Ishikawa (cell line): ENCODE measurements at regions not wholly inside any gene's neighbourhood (a gene's known extent, or its start where the extent isn't known, plus 50 kb on each side); places are given as distances from the start of the nearest gene placed in this dataset.

ENCODE experiments used
- CEBPB ChIP-seq: IDR thresholded peaks from 2 replicates; pipeline ENCODE4 v1.6.1; 2012
- CREB1 ChIP-seq: IDR thresholded peaks from 2 replicates; pipeline ENCODE4 v1.6.1; 2012; ENCODE audit warnings: low read depth
- EGR1 ChIP-seq: IDR thresholded peaks from 2 replicates; pipeline ENCODE4 v1.6.1; 2012
- EP300 ChIP-seq: IDR thresholded peaks from 2 replicates; pipeline ENCODE4 v1.6.1; 2012; ENCODE audit warnings: borderline replicate concordance
- FOXM1 ChIP-seq: IDR thresholded peaks from 2 replicates; pipeline ENCODE4 v1.6.1; 2012; ENCODE audit warnings: low read depth, borderline replicate concordance
- NFIC ChIP-seq: IDR thresholded peaks from 2 replicates; pipeline ENCODE4 v1.6.1; 2012
- RAD21 ChIP-seq: IDR thresholded peaks from 2 replicates; pipeline ENCODE4 v1.6.1; 2012; ENCODE audit warnings: low read depth
- TAF1 ChIP-seq: IDR thresholded peaks from 2 replicates; pipeline ENCODE4 v1.6.1; 2012; ENCODE audit warnings: low read depth, mild to moderate bottlenecking
- TCF12 ChIP-seq: IDR thresholded peaks from 2 replicates; pipeline ENCODE4 v1.6.1; 2012; ENCODE audit warnings: low read depth
- TEAD4 ChIP-seq: IDR thresholded peaks from 2 replicates; pipeline ENCODE4 v1.6.1; 2012
- YY1 ChIP-seq: IDR thresholded peaks from 2 replicates; pipeline ENCODE4 v1.6.1; 2012; ENCODE audit warnings: low read depth
- ZBTB7A ChIP-seq: IDR thresholded peaks from 2 replicates; pipeline ENCODE4 v1.6.1; 2012; ENCODE audit warnings: low read depth
- TF ChIP-seq, protein P1 (sequence below): IDR thresholded peaks from 2 replicates; pipeline ENCODE4 v1.6.1; 2012; ENCODE audit warnings: low read depth, mild to moderate bottlenecking
- TF ChIP-seq, protein P2 (sequence below): IDR thresholded peaks from 2 replicates; pipeline ENCODE4 v1.6.1; 2012

DNA sequence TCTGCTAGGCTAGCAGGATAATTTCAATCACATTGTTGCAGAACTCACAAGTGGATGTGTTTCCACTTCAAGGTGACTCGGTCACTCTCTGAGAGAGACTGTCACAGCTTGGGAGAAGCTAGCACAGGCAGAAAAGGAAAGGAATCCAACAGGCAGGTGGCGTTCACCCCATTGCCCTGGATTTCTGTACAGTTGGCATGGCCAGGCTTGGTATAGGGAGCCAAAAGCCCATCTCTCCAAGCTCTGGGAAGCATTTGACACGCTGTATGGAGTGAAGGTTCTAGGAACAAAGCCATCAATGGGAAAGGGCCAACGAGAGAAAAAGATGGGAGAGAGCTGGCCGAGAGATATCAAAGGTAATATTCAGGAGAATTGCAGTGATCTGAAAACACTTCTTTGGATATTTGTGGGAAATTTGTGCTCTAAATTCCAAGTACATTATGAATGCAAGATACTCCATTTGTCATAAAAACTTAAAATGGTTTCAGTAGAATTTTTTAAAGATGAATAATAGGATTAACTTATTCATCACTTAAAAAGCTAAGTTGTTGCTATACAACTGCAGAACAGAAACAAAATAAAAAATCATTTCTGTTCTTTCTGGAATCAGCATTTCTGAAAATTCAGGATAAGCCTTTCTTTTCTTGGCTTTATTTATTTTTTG, 223.5 kb upstream of the NTM start:
- TF ChIP-seq TAF1: no peak
- no peak for TF ChIP-seq NFIC
- TF ChIP-seq, protein P1, sequence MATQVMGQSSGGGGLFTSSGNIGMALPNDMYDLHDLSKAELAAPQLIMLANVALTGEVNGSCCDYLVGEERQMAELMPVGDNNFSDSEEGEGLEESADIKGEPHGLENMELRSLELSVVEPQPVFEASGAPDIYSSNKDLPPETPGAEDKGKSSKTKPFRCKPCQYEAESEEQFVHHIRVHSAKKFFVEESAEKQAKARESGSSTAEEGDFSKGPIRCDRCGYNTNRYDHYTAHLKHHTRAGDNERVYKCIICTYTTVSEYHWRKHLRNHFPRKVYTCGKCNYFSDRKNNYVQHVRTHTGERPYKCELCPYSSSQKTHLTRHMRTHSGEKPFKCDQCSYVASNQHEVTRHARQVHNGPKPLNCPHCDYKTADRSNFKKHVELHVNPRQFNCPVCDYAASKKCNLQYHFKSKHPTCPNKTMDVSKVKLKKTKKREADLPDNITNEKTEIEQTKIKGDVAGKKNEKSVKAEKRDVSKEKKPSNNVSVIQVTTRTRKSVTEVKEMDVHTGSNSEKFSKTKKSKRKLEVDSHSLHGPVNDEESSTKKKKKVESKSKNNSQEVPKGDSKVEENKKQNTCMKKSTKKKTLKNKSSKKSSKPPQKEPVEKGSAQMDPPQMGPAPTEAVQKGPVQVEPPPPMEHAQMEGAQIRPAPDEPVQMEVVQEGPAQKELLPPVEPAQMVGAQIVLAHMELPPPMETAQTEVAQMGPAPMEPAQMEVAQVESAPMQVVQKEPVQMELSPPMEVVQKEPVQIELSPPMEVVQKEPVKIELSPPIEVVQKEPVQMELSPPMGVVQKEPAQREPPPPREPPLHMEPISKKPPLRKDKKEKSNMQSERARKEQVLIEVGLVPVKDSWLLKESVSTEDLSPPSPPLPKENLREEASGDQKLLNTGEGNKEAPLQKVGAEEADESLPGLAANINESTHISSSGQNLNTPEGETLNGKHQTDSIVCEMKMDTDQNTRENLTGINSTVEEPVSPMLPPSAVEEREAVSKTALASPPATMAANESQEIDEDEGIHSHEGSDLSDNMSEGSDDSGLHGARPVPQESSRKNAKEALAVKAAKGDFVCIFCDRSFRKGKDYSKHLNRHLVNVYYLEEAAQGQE: no peak
- TF ChIP-seq RAD21: no peak

DNA sequence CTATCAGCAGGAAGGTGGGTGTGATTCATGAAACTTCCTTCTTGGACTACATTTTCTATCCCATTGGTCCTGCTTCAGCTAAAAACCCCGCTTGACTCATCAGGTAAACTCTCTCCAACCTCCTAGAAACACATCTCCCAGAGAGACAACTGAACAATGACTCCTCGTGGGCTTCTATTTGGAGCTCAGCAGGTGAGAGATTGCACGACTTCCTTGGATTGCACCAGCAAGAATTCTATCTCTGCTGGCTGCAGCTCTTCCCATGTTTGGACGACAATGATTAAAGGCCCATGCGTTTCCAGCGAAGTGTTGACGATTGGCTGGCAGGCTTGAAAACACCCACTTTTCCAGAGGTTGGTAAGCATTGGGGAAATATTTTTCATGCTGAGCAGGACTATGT, 216.1 kb upstream of the NTM start:
- no peak for TF ChIP-seq EGR1
- TF ChIP-seq CREB1: no peak
- TF ChIP-seq ZBTB7A: no peak

DNA sequence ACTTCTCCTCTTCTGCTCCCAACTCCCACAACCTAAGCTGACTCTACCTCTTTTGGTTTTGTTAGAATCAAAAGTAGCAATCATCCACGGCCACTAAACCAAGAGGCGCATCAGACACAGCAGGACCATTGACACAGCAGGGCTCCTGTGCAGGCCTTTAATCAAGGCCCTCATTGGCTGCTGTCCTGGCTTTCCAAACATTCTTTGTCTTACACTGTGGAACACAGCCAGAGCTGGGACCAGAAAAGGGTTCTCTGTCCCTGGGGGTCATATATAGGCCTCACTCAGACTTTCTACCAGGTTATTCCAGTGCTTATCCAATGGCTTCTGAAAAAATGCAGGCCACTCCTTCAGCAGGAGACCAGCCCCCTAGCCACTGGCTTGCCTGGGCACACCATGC, 212.7 kb upstream of the NTM start:
- TF ChIP-seq NFIC (no peak), YY1 (no peak), TEAD4 (no peak), EP300 (no peak)

DNA sequence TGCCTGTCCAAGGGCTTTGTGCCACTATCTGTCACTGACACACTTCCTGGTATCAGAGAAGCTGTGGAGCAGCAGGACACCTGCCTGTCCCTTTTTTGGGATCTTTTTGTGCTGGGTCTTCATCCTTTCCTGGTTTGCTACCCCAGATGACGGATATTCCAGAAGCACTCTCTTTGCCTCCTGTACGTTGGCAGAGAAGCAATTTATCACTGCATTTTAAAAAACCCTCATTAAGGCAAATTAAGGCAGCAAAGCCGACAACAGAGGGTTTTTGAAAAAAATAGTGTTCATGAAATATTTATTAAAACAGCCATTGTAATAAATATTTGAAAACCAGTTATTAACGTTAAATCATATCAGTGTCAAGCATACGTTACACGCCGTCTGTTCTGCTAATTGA, 209.6 kb upstream of the NTM start:
- TF ChIP-seq, protein P2, sequence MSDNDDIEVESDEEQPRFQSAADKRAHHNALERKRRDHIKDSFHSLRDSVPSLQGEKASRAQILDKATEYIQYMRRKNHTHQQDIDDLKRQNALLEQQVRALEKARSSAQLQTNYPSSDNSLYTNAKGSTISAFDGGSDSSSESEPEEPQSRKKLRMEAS: no peak
- TF ChIP-seq, protein P1: no peak
- TF ChIP-seq CEBPB (no peak), FOXM1 (no peak), TCF12 (no peak)

DNA sequence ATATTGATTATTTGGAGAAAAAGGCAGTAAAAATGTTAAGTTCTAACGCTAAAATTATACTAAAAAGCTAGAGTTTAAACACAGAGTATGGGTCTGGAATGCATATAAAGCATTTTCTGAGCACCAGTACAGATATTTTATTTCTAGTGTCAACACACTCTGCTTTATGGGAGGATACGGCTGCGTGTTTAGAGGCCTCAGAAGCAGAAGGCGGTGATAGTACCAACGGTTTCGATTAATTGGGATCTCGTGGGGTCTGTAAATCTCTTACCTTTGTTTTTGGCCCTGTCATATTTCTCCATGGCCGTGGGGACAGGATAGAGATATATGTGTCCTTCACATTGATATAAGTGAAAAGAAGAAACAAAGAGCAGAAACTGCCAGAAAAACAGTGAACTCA, 206.8 kb upstream of the NTM start:
- TF ChIP-seq, protein P2: no peak
- no peak for TF ChIP-seq CEBPB
- no peak for TF ChIP-seq RAD21
- no peak for TF ChIP-seq NFIC
- no peak for TF ChIP-seq EP300

DNA sequence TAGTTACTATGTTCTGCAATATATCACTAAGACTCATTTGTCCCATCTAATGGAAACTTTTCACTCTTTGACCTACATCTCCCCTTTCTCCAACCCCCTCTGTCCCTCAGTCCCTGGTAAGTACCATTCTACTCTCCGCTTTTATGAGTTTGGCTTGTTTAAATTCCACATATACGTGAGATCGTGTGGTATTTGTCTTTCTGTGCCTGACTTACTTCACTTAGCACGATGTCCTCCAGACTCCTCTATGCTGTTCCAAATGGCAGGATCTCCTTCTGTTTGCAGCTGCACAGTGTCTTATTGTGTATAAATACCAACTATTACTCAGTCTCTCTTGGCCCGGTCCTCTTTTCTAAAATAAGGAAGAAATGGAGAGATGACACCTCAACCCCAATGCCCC, 205.4 kb upstream of the NTM start:
- TF ChIP-seq RAD21: no peak
- TF ChIP-seq, protein P1: no peak
- no peak for TF ChIP-seq ZBTB7A
- no peak for TF ChIP-seq CEBPB
- no peak for TF ChIP-seq CREB1
- TF ChIP-seq, protein P2: no peak
- no peak for TF ChIP-seq TEAD4
- no peak for TF ChIP-seq TAF1
- TF ChIP-seq YY1: no peak
- TF ChIP-seq EP300: no peak
- TF ChIP-seq EGR1: no peak
- TF ChIP-seq NFIC: no peak
- TF ChIP-seq FOXM1: no peak
